ENCODE measurements at regions not wholly inside any gene's neighbourhood (a gene's known extent, or its start where the extent isn't known, plus 50 kb on each side); places are given as distances from the start of the nearest gene placed in this dataset.

- H3K9ac ChIP-seq (ENCODE audit: low read depth, low read length): no peak overlapping the region
- in situ Hi-C loops (cut with MboI; ENCODE audit: low sequenced_read_pairs): loop anchor here (5.0 kb wide), 1 partner anchor 235 kb away; no protein-coding TSS in a partner anchor
- dilution Hi-C loops (cut with HindIII; ENCODE audit: low sequenced_read_pairs, unreplicated experiment): no loop called here
- H3K36me3 ChIP-seq (ENCODE audit: control insufficient read depth, insufficient read depth, low read length): no peaks in the 10 kb centered on the region
- no peak overlapping the region for H2BK20ac ChIP-seq (ENCODE audit: low read depth, low read length)
- intact Hi-C loops (cut with micrococcal nuclease): loop anchor here (1.0 to 10.0 kb wide), 4 partner anchors 89 to 587 kb away; no protein-coding TSS in a partner anchor
- H2AK5ac ChIP-seq (ENCODE audit: low read depth, low read length): no peak overlapping the region
- H2BK120ac ChIP-seq (ENCODE audit: low read depth, low read length): no peak overlapping the region
- H3K27ac ChIP-seq (ENCODE audit: insufficient read depth, low read length): peak overlapping the region; percentile 4; the same call in 1 of the 2 replicates
- no peaks in the 10 kb centered on the region for H4K20me1 ChIP-seq (ENCODE audit: insufficient read depth, low read length)
- no peak overlapping the region for H2BK15ac ChIP-seq (ENCODE audit: low read depth, low read length)
- DNase-seq (peak; percentile 68), ATAC-seq (ENCODE audit: low read depth) (peak; percentile 95)
- no peaks in the 10 kb centered on the region; the same call in 1 of the 2 replicates for H3K4me1 ChIP-seq (ENCODE audit: control insufficient read depth, insufficient read depth, low read length)
- H3K79me1 ChIP-seq (ENCODE audit: low read depth in 1 of 2, low read length in 2 of 2): no peaks in the 10 kb centered on the region
- peak overlapping the region; percentile 20; the same call in 1 of the 2 replicates for H3K18ac ChIP-seq (ENCODE audit: low read depth, low read length)
- H4K91ac ChIP-seq (ENCODE audit: insufficient read depth, low read depth, low read length): no peak overlapping the region
- H3K27me3 ChIP-seq (ENCODE audit: control insufficient read depth, insufficient read depth, low read length): no peaks in the 10 kb centered on the region
- ChIA-PET CTCF (interaction anchor here (0.6 to 1.2 kb wide), 5 partner anchors 77 to 325 kb away, joined by 3 to 7 read pairs (median 3); no protein-coding TSS in a partner anchor), POLR2A (ENCODE audit: unreplicated experiment) (no interaction called here)
- no peak overlapping the region for H2BK5ac ChIP-seq (ENCODE audit: low read depth, low read length, poor library complexity, severe bottlenecking)
- no peaks in the 10 kb centered on the region for H3K9me3 ChIP-seq (ENCODE audit: control insufficient read depth, insufficient read depth, low read length)
- H4K8ac ChIP-seq (ENCODE audit: low read depth in 2 of 2, low read length in 2 of 2): no peak overlapping the region
- H3K23ac ChIP-seq (ENCODE audit: low read depth, low read length): no peak overlapping the region
- H3K4ac ChIP-seq (ENCODE audit: low read depth, low read length): no peak overlapping the region
- no peak overlapping the region for H3K4me3 ChIP-seq (ENCODE audit: insufficient read depth, low read depth, low read length)
- H2AK9ac ChIP-seq (replicated peaks; ENCODE audit: low read depth, low read length, poor library complexity): no peak overlapping the region
- peak overlapping the region; percentile 63; the same call in 1 of the 2 replicates for H4K5ac ChIP-seq (ENCODE audit: low read depth, low read length)
- no peak overlapping the region for H3K14ac ChIP-seq (replicated peaks; ENCODE audit: low read depth, low read length)
- no peak overlapping the region for H3K4me2 ChIP-seq (ENCODE audit: low read depth, low read length)
- no TSS peak for BruUV-seq (replicated peaks)
- no CpG with 5 or more reads among the region's 12 CpGs for WGBS, 2 experiments (ENCODE audit: extremely low coverage in 2 of 2, insufficient read length in 1 of 2)
- H3K56ac ChIP-seq (ENCODE audit: extremely low read depth, insufficient read depth, low read length): no peak overlapping the region
- H2AFZ ChIP-seq (replicated peaks; ENCODE audit: low read length, poor library complexity): no peak overlapping the region
- no peaks in the 10 kb centered on the region for H3K9me1 ChIP-seq (ENCODE audit: insufficient read depth, low read length)
- TF ChIP-seq SMC3 (IDR thresholded peaks at IDR 0.05; ENCODE audit: low read depth, low read length) (peak; percentile 64), CTCF (conservative IDR thresholded peaks at IDR 0.05; ENCODE audit: low read depth, low read length) (peak; percentile 75), POLR2A (IDR thresholded peaks at IDR 0.05; ENCODE audit: low read depth, low read length) (no peak), NFE2L2 (IDR thresholded peaks at IDR 0.05; ENCODE audit: low read depth, low read length) (no peak), MAZ (IDR thresholded peaks at IDR 0.05; ENCODE audit: borderline replicate concordance, low read depth, low read length) (no peak), RFX5 (IDR thresholded peaks at IDR 0.05; ENCODE audit: low read depth, low read length) (no peak), RAD21 (IDR thresholded peaks at IDR 0.05; ENCODE audit: low read length) (peak; percentile 74), RCOR1 (IDR thresholded peaks at IDR 0.05; ENCODE audit: insufficient replicate concordance, low read length) (no peak), ELK1 (IDR thresholded peaks at IDR 0.05; ENCODE audit: borderline replicate concordance, low read depth, low read length) (no peak), USF2 (IDR thresholded peaks at IDR 0.05; ENCODE audit: low read depth, low read length) (no peak), FOS (IDR thresholded peaks at IDR 0.05; ENCODE audit: low read depth, low read length) (no peak), MAFK (IDR thresholded peaks at IDR 0.05; ENCODE audit: low read depth, low read length) (no peak), CHD1 (IDR thresholded peaks at IDR 0.05; ENCODE audit: low read depth, low read length) (no peak), MXI1 (IDR thresholded peaks at IDR 0.05; ENCODE audit: borderline replicate concordance, low read depth, low read length) (no peak), BHLHE40 (IDR thresholded peaks at IDR 0.05; ENCODE audit: low read depth, low read length) (no peak)
These were observed 115.0 kb upstream of the SHISA3 start for GRCh38 chr4:42282081-42282901.

Measured in IMR-90 (cell line).